Ammon's horn (tissue), 1 donor: ENCODE measurements at regions not wholly inside any gene's neighbourhood (a gene's known extent, or its start where the extent isn't known, plus 50 kb on each side); places are given as distances from the start of the nearest gene placed in this dataset.
A peak's percentile ranks its signal among the peaks of the same experiment; 100 is the strongest.

Source experiments
- DNase-seq: peaks from one replicate; pipeline ENCODE4 v3.0.0-alpha.2; 2016; ENCODE audit warnings: low spot score

GRCh38 chr18:78207942-78208341 is 771.7 kb upstream of the SALL3 start:
- DNase-seq = no peak

GRCh38 chr18:78208461-78208860 is 771.2 kb upstream of the SALL3 start:
- no peak for DNase-seq

GRCh38 chr18:78213361-78213994 is 766.1 kb upstream of the SALL3 start:
- DNase-seq = no peak

- no peak for DNase-seq
Observed at GRCh38 chr18:78221496-78221895, 758.1 kb upstream of the SALL3 start.

- no peak for DNase-seq
Observed at GRCh38 chr18:78228974-78229373, 750.6 kb upstream of the SALL3 start.

GRCh38 chr18:78230911-78231310 is 748.7 kb upstream of the SALL3 start:
- DNase-seq = no peak

- DNase-seq = no peak
Observed at GRCh38 chr18:78232196-78232595, 747.4 kb upstream of the SALL3 start.

GRCh38 chr18:78237864-78238263 is 741.8 kb upstream of the SALL3 start:
- no peak for DNase-seq

GRCh38 chr18:78238404-78239089 is 741.1 kb upstream of the SALL3 start:
- no peak for DNase-seq

GRCh38 chr18:78239090-78239457 is 740.5 kb upstream of the SALL3 start:
- DNase-seq = no peak

- DNase-seq = no peak
Observed at GRCh38 chr18:78240101-78240500, 739.5 kb upstream of the SALL3 start.

- DNase-seq = no peak
Observed at GRCh38 chr18:78240627-78241252, 738.9 kb upstream of the SALL3 start.

GRCh38 chr18:78241535-78242253 is 737.9 kb upstream of the SALL3 start:
- no peak for DNase-seq

- no peak for DNase-seq
Observed at GRCh38 chr18:78242254-78242643, 737.4 kb upstream of the SALL3 start.

- no peak for DNase-seq
Observed at GRCh38 chr18:78242806-78243205, 736.8 kb upstream of the SALL3 start.

- peak; percentile 60 for DNase-seq
Observed at GRCh38 chr18:78244779-78245178, 734.8 kb upstream of the SALL3 start.

- peak; percentile 71 for DNase-seq
Observed at GRCh38 chr18:78245451-78245850, 734.2 kb upstream of the SALL3 start.

- peak; percentile 32 for DNase-seq
Observed at GRCh38 chr18:78246050-78246449, 733.6 kb upstream of the SALL3 start.

GRCh38 chr18:78246588-78246987 is 733.0 kb upstream of the SALL3 start:
- DNase-seq = no peak

- DNase-seq = no peak
Observed at GRCh38 chr18:78247615-78248289, 731.9 kb upstream of the SALL3 start.

GRCh38 chr18:78255013-78255412 is 724.6 kb upstream of the SALL3 start:
- DNase-seq = no peak
